RWPE2 (cell line): ENCODE measurements at regions not wholly inside any gene's neighbourhood (a gene's known extent, or its start where the extent isn't known, plus 50 kb on each side); places are given as distances from the start of the nearest gene placed in this dataset.

Source experiments
- ATAC-seq: fragments of 200-7000 bp; cut with Tn5 transposase; 3 replicates; pipeline ENCODE4 v1.9.1; 2021; ENCODE audit warnings: low read depth
- DNase-seq: peaks from one replicate; pipeline ENCODE4 v3.0.0-alpha.2; 2020; ENCODE audit warnings: low spot score
- H3K27ac ChIP-seq: fragments of 450-650 bp; 2 replicates; pipeline ENCODE4 v1.5.1; 2017; ENCODE audit warnings: mild to moderate bottlenecking; ENCODE audit not compliant: poor library complexity, severe bottlenecking
- H3K27me3 ChIP-seq: fragments of 250-450 bp; sonication (Bioruptor Pico); 2 replicates; pipeline ENCODE4 v1.5.1; 2021; ENCODE audit warnings: mild to moderate bottlenecking, moderate library complexity; ENCODE audit not compliant: insufficient read depth, poor library complexity, severe bottlenecking
- H3K36me3 ChIP-seq: fragments of 250-450 bp; sonication (Bioruptor Pico); 2 replicates; pipeline ENCODE4 v1.5.1; 2020; ENCODE audit warnings: low read depth, mild to moderate bottlenecking, moderate library complexity
- H3K4me1 ChIP-seq: fragments of 250-450 bp; sonication (Bioruptor Pico); 2 replicates; pipeline ENCODE4 v1.5.1; 2021; ENCODE audit warnings: mild to moderate bottlenecking, moderate library complexity; ENCODE audit not compliant: insufficient read depth, poor library complexity, severe bottlenecking
- H3K4me3 ChIP-seq: fragments of 250-450 bp; sonication (Bioruptor Pico); 2 replicates; pipeline ENCODE4 v1.5.1; 2021; ENCODE audit warnings: mild to moderate bottlenecking, moderate library complexity; ENCODE audit not compliant: severe bottlenecking
- H3K9me3 ChIP-seq: fragments of 250-450 bp; sonication (Bioruptor Pico); 2 replicates; pipeline ENCODE4 v1.5.1; 2021; ENCODE audit warnings: mild to moderate bottlenecking, moderate library complexity; ENCODE audit not compliant: severe bottlenecking
- CTCF ChIP-seq: fragments of 450-650 bp; IDR thresholded peaks from one replicate; pipeline ENCODE4 v1.5.1; 2017; ENCODE audit warnings: mild to moderate bottlenecking, moderate library complexity; ENCODE audit not compliant: poor library complexity, severe bottlenecking

DNA sequence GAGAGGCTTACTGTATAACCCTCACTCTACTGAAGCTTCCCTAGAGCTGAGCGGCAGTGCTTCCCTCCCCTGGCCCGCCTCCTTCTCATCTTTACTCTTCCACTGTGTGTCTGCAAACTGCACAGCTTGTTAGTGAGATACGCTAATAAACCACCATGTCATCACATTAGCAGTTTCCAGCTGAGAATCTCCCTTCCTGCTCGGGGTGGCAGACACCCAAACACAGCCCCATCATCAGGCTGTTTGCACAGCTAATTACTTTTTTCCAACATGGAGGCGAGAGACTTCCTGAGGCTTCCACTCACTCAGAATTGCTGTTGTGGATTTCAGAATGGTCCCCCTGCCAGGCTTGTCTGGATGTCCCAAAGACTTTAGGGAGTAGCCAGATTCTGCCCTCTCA is 444.9 kb upstream of the SULF2 start:
- H3K36me3 ChIP-seq = no peaks in the 10 kb centered on the region
- TF ChIP-seq CTCF = no peak
- no peaks in the 10 kb centered on the region for H3K4me1 ChIP-seq
- ATAC-seq (no peak), DNase-seq (no peak)
- H3K27me3 ChIP-seq = no peaks in the 10 kb centered on the region
- H3K9me3 ChIP-seq = peaks cover 7% of the 10 kb centered on the region
- H3K27ac ChIP-seq = no peak overlapping the region
- H3K4me3 ChIP-seq = no peak overlapping the region

DNA sequence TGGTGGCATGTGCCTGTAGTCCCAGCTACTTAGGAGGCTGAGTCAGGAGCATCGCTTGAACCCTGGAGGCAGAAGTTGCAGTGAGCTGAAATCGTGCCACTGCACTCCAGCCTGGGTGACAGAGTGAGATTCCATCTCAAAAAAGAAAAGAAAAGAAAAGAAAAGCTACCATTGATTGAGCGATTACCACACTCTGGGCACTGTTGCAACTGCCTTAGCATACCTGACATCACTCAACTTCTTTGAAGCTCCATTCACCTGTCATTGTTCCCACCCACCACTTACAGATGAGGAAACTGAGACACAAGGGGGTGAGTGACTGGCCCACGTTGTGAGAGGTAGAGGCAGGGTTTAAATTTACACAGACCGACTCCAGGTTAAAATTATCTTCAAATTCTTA is 442.1 kb upstream of the SULF2 start:
- DNase-seq = no peak
- no peaks in the 10 kb centered on the region for H3K36me3 ChIP-seq

GRCh38 chr20:48226642-48227041 is 441.4 kb upstream of the SULF2 start:
- Histone ChIP-seq H3K9me3 (peaks cover 7% of the 10 kb centered on the region), H3K27ac (no peak overlapping the region), H3K4me1 (no peaks in the 10 kb centered on the region), H3K4me3 (no peak overlapping the region), H3K36me3 (no peaks in the 10 kb centered on the region), H3K27me3 (no peaks in the 10 kb centered on the region)
- TF ChIP-seq CTCF = no peak
- ATAC-seq (no peak), DNase-seq (no peak)

More for the DNA sequence above, 442.1 kb upstream of the SULF2 start:
- no peak for TF ChIP-seq CTCF
- H3K27me3 ChIP-seq = no peaks in the 10 kb centered on the region
- H3K27ac ChIP-seq = no peak overlapping the region
- H3K4me3 ChIP-seq = no peak overlapping the region
- peaks cover 7% of the 10 kb centered on the region for H3K9me3 ChIP-seq
- no peaks in the 10 kb centered on the region for H3K4me1 ChIP-seq
- no peak for ATAC-seq

DNA sequence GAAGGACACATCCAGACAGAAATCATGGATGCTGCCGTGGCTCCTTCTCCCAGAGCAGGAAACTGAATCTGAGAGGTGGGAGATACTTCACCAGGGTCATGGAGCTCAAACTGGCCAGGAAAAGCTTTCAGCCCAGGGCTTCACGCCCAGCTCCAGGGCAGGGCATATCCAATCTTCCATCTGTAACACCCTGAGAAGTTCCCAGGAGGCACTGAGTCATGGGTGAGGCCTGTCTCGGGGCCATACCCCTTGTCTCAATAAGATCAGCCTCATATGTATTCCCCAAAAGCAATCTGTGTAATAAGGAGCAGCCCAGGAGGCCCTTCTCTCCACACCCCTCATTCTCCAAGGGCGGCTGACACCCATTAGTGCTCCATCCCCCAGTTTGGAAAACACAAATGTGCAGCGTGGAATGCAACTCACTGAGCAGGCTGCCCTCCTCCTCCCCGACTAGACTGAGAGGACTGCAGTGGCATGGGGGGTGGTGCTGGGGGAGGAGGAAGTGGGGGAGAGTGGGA is 439.3 kb upstream of the SULF2 start:
- DNase-seq (no peak), ATAC-seq (peak; percentile 33; the same call in 1 of the 3 replicates)
- no peaks in the 10 kb centered on the region for H3K36me3 ChIP-seq
- H3K4me3 ChIP-seq = no peak overlapping the region
- no peak for TF ChIP-seq CTCF
- H3K27ac ChIP-seq = no peak overlapping the region
- no peaks in the 10 kb centered on the region for H3K4me1 ChIP-seq
- no peaks in the 10 kb centered on the region for H3K27me3 ChIP-seq
- no peaks in the 10 kb centered on the region for H3K9me3 ChIP-seq

DNA sequence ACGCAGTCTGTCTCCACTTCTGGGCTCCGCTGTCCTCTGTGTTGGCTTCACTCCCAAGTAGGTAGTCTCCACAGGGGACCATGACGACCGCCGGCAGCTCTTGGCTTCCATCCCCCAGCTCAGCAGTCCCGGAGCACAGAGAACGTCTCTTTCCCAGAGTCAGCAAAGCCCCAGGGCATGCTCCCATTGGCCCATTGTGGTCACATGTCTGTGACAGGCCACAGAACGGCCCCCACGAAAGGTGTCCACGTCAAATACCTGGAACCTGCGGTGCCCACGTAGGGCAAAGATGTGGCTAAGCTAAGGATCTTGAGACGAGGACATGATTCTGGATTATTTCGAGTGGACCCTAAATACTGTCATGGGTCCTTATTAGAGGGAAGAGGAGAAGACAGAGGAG is 438.4 kb upstream of the SULF2 start:
- no peak for ATAC-seq

More for the DNA sequence above, 438.4 kb upstream of the SULF2 start:
- Histone ChIP-seq H3K4me3 (no peak overlapping the region), H3K9me3 (no peaks in the 10 kb centered on the region), H3K36me3 (no peaks in the 10 kb centered on the region), H3K27ac (no peak overlapping the region), H3K4me1 (no peaks in the 10 kb centered on the region), H3K27me3 (no peaks in the 10 kb centered on the region)
- no peak for DNase-seq
- no peak for TF ChIP-seq CTCF
